ENCODE measurements at regions not wholly inside any gene's neighbourhood (a gene's known extent, or its start where the extent isn't known, plus 50 kb on each side); places are given as distances from the start of the nearest gene placed in this dataset.

GRCh38 chr12:78386871-78387270 lies 477.7 kb upstream of the SYT1 start:
- Histone ChIP-seq H3K4me3 (no peak overlapping the region), H3K9me3 (no peaks in the 10 kb centered on the region), H3K4me1 (ENCODE audit: low read depth) (no peaks in the 10 kb centered on the region), H3K36me3 (ENCODE audit: low read depth) (no peaks in the 10 kb centered on the region)
- no peak for DNase-seq
- TF ChIP-seq CTCF (IDR thresholded peaks at IDR 0.05), result no peak
- no peak for ATAC-seq
- intact Hi-C loops (cut with DNase I, micrococcal nuclease), result no loop called here

GRCh38 chr12:78387721-78388120 lies 476.9 kb upstream of the SYT1 start:
- no peak overlapping the region for H3K4me3 ChIP-seq
- H3K9me3 ChIP-seq, result no peaks in the 10 kb centered on the region
- no peaks in the 10 kb centered on the region for H3K4me1 ChIP-seq (ENCODE audit: low read depth)
- DNase-seq, result no peak
- no peaks in the 10 kb centered on the region for H3K36me3 ChIP-seq (ENCODE audit: low read depth)
- ATAC-seq, result no peak
- TF ChIP-seq CTCF (IDR thresholded peaks at IDR 0.05), result no peak
- intact Hi-C loops (cut with DNase I, micrococcal nuclease), result no loop called here

- no peak for TF ChIP-seq CTCF (IDR thresholded peaks at IDR 0.05)
- H3K36me3 ChIP-seq (ENCODE audit: low read depth), result no peaks in the 10 kb centered on the region
- H3K4me3 ChIP-seq, result no peak overlapping the region
- DNase-seq, result no peak
- intact Hi-C loops (cut with DNase I, micrococcal nuclease), result no loop called here
- no peaks in the 10 kb centered on the region for H3K9me3 ChIP-seq
- ATAC-seq, result no peak
- H3K4me1 ChIP-seq (ENCODE audit: low read depth), result no peaks in the 10 kb centered on the region
These were observed 476.1 kb upstream of the SYT1 start for GRCh38 chr12:78388461-78388860.

GRCh38 chr12:78390920-78391319 lies 473.7 kb upstream of the SYT1 start:
- DNase-seq (no peak), ATAC-seq (no peak)
- TF ChIP-seq CTCF (IDR thresholded peaks at IDR 0.05), result no peak
- Histone ChIP-seq H3K36me3 (ENCODE audit: low read depth) (no peaks in the 10 kb centered on the region), H3K4me3 (no peak overlapping the region), H3K9me3 (no peaks in the 10 kb centered on the region), H3K4me1 (ENCODE audit: low read depth) (no peaks in the 10 kb centered on the region)
- intact Hi-C loops (cut with DNase I, micrococcal nuclease), result no loop called here

- intact Hi-C loops (cut with DNase I, micrococcal nuclease), result no loop called here
These were observed 471.7 kb upstream of the SYT1 start for GRCh38 chr12:78392918-78393317.

More at GRCh38 chr12:78392918-78393317, 471.7 kb upstream of the SYT1 start:
- Histone ChIP-seq H3K4me3 (no peak overlapping the region), H3K36me3 (ENCODE audit: low read depth) (no peaks in the 10 kb centered on the region), H3K4me1 (ENCODE audit: low read depth) (no peaks in the 10 kb centered on the region), H3K9me3 (no peaks in the 10 kb centered on the region)
- TF ChIP-seq CTCF (IDR thresholded peaks at IDR 0.05), result no peak
- DNase-seq (no peak), ATAC-seq (no peak)
